Astrocyte of the cerebellum (primary cell): ENCODE measurements at regions not wholly inside any gene's neighbourhood (a gene's known extent, or its start where the extent isn't known, plus 50 kb on each side); places are given as distances from the start of the nearest gene placed in this dataset.
"Not testable (repeated sequence)": the region's sequence is repeated elsewhere in the genome, so short reads cannot be mapped to it uniquely, and the experiment has no call there.

Source experiments
- DNase-seq: peaks from one replicate; pipeline ENCODE4 v3.0.0-alpha.2; 2011; ENCODE audit warnings: low read depth
- H3K4me3 ChIP-seq: 2 replicates; pipeline ENCODE4 v1.5.1; 2011; ENCODE audit warnings: mild to moderate bottlenecking, low read depth, low read length, moderate library complexity
- CTCF ChIP-seq: IDR thresholded peaks from 2 replicates; pipeline ENCODE4 v1.5.1; 2012; ENCODE audit warnings: low read length, low read depth, moderate library complexity, mild to moderate bottlenecking; ENCODE audit errors: missing control alignments
- in situ Hi-C: cut with HindIII; loops from 2 replicates; pipeline ENCODE4 v1.10.0; 2017; ENCODE audit warnings: low sequenced_read_pairs

GRCh38 chr7:136102881-136103280 is 125.7 kb upstream of the MTPN start:
- in situ Hi-C loops, result no loop called here
- no peak for TF ChIP-seq CTCF
- no peak overlapping the region for H3K4me3 ChIP-seq
- no peak for DNase-seq

GRCh38 chr7:136092714-136093113 is 115.6 kb upstream of the MTPN start:
- in situ Hi-C loops, DNase-seq, H3K4me3 ChIP-seq: not testable (repeated sequence)

GRCh38 chr7:136087881-136088280 is 110.7 kb upstream of the MTPN start:
- TF ChIP-seq CTCF, result no peak
- DNase-seq, result no peak
- in situ Hi-C loops, result no loop called here
- H3K4me3 ChIP-seq, result no peak overlapping the region

- peak overlapping the region; percentile 23 for H3K4me3 ChIP-seq
- in situ Hi-C loops, result no loop called here
- TF ChIP-seq CTCF, result no peak
- DNase-seq, result peak; percentile 75
Observed at GRCh38 chr7:136086712-136087111, 109.6 kb upstream of the MTPN start.

GRCh38 chr7:136079934-136080333 is 102.8 kb upstream of the MTPN start:
- in situ Hi-C loops, result no loop called here
- no peak for DNase-seq
- no peak overlapping the region for H3K4me3 ChIP-seq
- no peak for TF ChIP-seq CTCF

- H3K4me3 ChIP-seq, result no peak overlapping the region
- TF ChIP-seq CTCF, result no peak
- in situ Hi-C loops, result no loop called here
- DNase-seq, result no peak
Observed at GRCh38 chr7:136079478-136079892, 102.3 kb upstream of the MTPN start.

GRCh38 chr7:136079066-136079465 is 101.9 kb upstream of the MTPN start:
- in situ Hi-C loops, result no loop called here
- H3K4me3 ChIP-seq, result no peak overlapping the region
- TF ChIP-seq CTCF, result no peak
- DNase-seq, result no peak
